ENCODE measurements at regions not wholly inside any gene's neighbourhood (a gene's known extent, or its start where the extent isn't known, plus 50 kb on each side); places are given as distances from the start of the nearest gene placed in this dataset.

- Mint-ChIP-seq H3K27ac (ENCODE audit: low read depth, unreplicated experiment) (no peak overlapping the region), H3K9me3 (ENCODE audit: unreplicated experiment) (no peaks in the 10 kb centered on the region), H3K27me3 (ENCODE audit: insufficient read depth, unreplicated experiment) (peaks cover 15% of the 10 kb centered on the region), H3K36me3 (ENCODE audit: insufficient read depth, unreplicated experiment) (no peaks in the 10 kb centered on the region), H3K4me1 (ENCODE audit: insufficient read depth, unreplicated experiment) (no peaks in the 10 kb centered on the region), H3K4me3 (ENCODE audit: unreplicated experiment) (no peak overlapping the region)
- no peak for TF ChIP-seq CTCF (IDR thresholded peaks at IDR 0.05; ENCODE audit: unreplicated experiment)
- POLR2A ChIA-PET, result no interaction called here
- DNase-seq (ENCODE audit: unreplicated experiment), result no peak
- intact Hi-C loops (cut with micrococcal nuclease), result no loop called here
- CTCF ChIA-PET, result interaction anchor here (0.5 to 0.6 kb wide), 2 partner anchors 58 to 411 kb away, joined by 3 read pairs; no protein-coding TSS in a partner anchor
- BruUV-seq (replicated peaks), result no TSS peak
Observed at GRCh38 chr12:40565029-40565633, 127.1 kb upstream of the CNTN1 start.

GRCh38 chr12:40566271-40566670 is 126.0 kb upstream of the CNTN1 start:
- Mint-ChIP-seq H3K36me3 (ENCODE audit: insufficient read depth, unreplicated experiment) (no peaks in the 10 kb centered on the region), H3K27me3 (ENCODE audit: insufficient read depth, unreplicated experiment) (peaks cover 15% of the 10 kb centered on the region), H3K9me3 (ENCODE audit: unreplicated experiment) (no peaks in the 10 kb centered on the region), H3K27ac (ENCODE audit: low read depth, unreplicated experiment) (no peak overlapping the region), H3K4me1 (ENCODE audit: insufficient read depth, unreplicated experiment) (no peaks in the 10 kb centered on the region), H3K4me3 (ENCODE audit: unreplicated experiment) (no peak overlapping the region)
- DNase-seq (ENCODE audit: unreplicated experiment), result no peak
- no peak for TF ChIP-seq CTCF (IDR thresholded peaks at IDR 0.05; ENCODE audit: unreplicated experiment)
- intact Hi-C loops (cut with micrococcal nuclease), result no loop called here
- POLR2A ChIA-PET, result no interaction called here
- CTCF ChIA-PET, result interaction anchor here (0.7 kb wide), 1 partner anchor 83 kb away, joined by 3 read pairs; no protein-coding TSS in a partner anchor
- BruUV-seq (replicated peaks), result no TSS peak

- Mint-ChIP-seq H3K4me3 (ENCODE audit: unreplicated experiment) (no peak overlapping the region), H3K9me3 (ENCODE audit: unreplicated experiment) (no peaks in the 10 kb centered on the region), H3K4me1 (ENCODE audit: insufficient read depth, unreplicated experiment) (no peaks in the 10 kb centered on the region), H3K27ac (ENCODE audit: low read depth, unreplicated experiment) (no peak overlapping the region), H3K27me3 (ENCODE audit: insufficient read depth, unreplicated experiment) (peaks cover 7% of the 10 kb centered on the region), H3K36me3 (ENCODE audit: insufficient read depth, unreplicated experiment) (no peaks in the 10 kb centered on the region)
- no TSS peak for BruUV-seq (replicated peaks)
- TF ChIP-seq CTCF (IDR thresholded peaks at IDR 0.05; ENCODE audit: unreplicated experiment), result no peak
- ChIA-PET CTCF (no interaction called here), POLR2A (no interaction called here)
- no peak for DNase-seq (ENCODE audit: unreplicated experiment)
- intact Hi-C loops (cut with micrococcal nuclease), result no loop called here
Observed at GRCh38 chr12:40569626-40570179, 122.5 kb upstream of the CNTN1 start.

- H3K27ac Mint-ChIP-seq (ENCODE audit: low read depth, unreplicated experiment), result no peak overlapping the region
- no peaks in the 10 kb centered on the region for H3K4me1 Mint-ChIP-seq (ENCODE audit: insufficient read depth, unreplicated experiment)
- no peak for TF ChIP-seq CTCF (IDR thresholded peaks at IDR 0.05; ENCODE audit: unreplicated experiment)
- BruUV-seq (replicated peaks), result no TSS peak
- no peaks in the 10 kb centered on the region for H3K36me3 Mint-ChIP-seq (ENCODE audit: insufficient read depth, unreplicated experiment)
- ChIA-PET POLR2A (interaction anchor here (0.5 kb wide), 1 partner anchor 129 kb away, joined by 3 read pairs; no protein-coding TSS in a partner anchor), CTCF (no interaction called here)
- no peak for DNase-seq (ENCODE audit: unreplicated experiment)
- H3K27me3 Mint-ChIP-seq (ENCODE audit: insufficient read depth, unreplicated experiment), result no peaks in the 10 kb centered on the region
- intact Hi-C loops (cut with micrococcal nuclease), result no loop called here
- H3K4me3 Mint-ChIP-seq (ENCODE audit: unreplicated experiment), result no peak overlapping the region
- peaks cover 5% of the 10 kb centered on the region for H3K9me3 Mint-ChIP-seq (ENCODE audit: unreplicated experiment)
Observed at GRCh38 chr12:40573024-40573423, 119.2 kb upstream of the CNTN1 start.
